H1 (cell line): ENCODE measurements at regions not wholly inside any gene's neighbourhood (a gene's known extent, or its start where the extent isn't known, plus 50 kb on each side); places are given as distances from the start of the nearest gene placed in this dataset.

Experiments used
- CTCF ChIA-PET: fragments of 300-600 bp; sonication (Branson Sonifier 250); formaldehyde crosslinking; loops from one replicate; lab custom pipeline; 2021; ENCODE audit not compliant: partially characterized antibody; lab: Charles Lee
- POLR2A ChIA-PET: fragments of 300-600 bp; sonication (Branson Sonifier 250); formaldehyde crosslinking; loops from one replicate; lab custom pipeline; 2021; ENCODE audit warnings: inconsistent platforms; ENCODE audit not compliant: partially characterized antibody; lab: Charles Lee
- DNase-seq, 2 experiments: peaks; one replicate each; pipeline versions ENCODE4 v3.0.0 to v3.0.0-alpha.2; 2010 to 2022; ENCODE audit warnings: low spot score in 2 of 2, low read depth in 1 of 2, mixed read lengths in 1 of 2
- FAIRE-seq: peaks from 2 replicates; lab custom pipeline; 2011; peaks lifted over from hg19 to GRCh38; lab: Jason Lieb, UNC
- H2AFZ ChIP-seq: 2 replicates; pipeline ENCODE4 v1.8.1; 2012; ENCODE audit warnings: low read length, inconsistent platforms
- H2AK5ac ChIP-seq: 2 replicates; pipeline ENCODE4 v1.6.1; 2013; ENCODE audit warnings: low read depth, low read length
- H2BK120ac ChIP-seq: replicated peaks from 2 replicates; pipeline ENCODE3; 2013; ENCODE audit warnings: low read depth, low read length, inconsistent platforms
- H2BK12ac ChIP-seq: 2 replicates; pipeline ENCODE4 v1.6.1; 2013; ENCODE audit warnings: low read depth, low read length
- H2BK15ac ChIP-seq: 2 replicates; pipeline ENCODE4 v1.6.1; 2013; ENCODE audit warnings: low read length
- H2BK20ac ChIP-seq: 2 replicates; pipeline ENCODE4 v1.6.1; 2013; ENCODE audit warnings: low read length
- H2BK5ac ChIP-seq: 2 replicates; pipeline ENCODE4 v1.6.1; 2013; ENCODE audit warnings: low read depth, low read length
- H3K14ac ChIP-seq: 2 replicates; pipeline ENCODE4 v1.6.1; 2013; ENCODE audit warnings: inconsistent platforms; ENCODE audit not compliant: insufficient read length
- H3K18ac ChIP-seq: 2 replicates; pipeline ENCODE4 v1.6.1; 2013; ENCODE audit warnings: low read length; ENCODE audit errors: extremely low read depth
- H3K23ac ChIP-seq: 2 replicates; pipeline ENCODE4 v1.6.1; 2013; ENCODE audit warnings: inconsistent platforms; ENCODE audit not compliant: insufficient read length
- H3K23me2 ChIP-seq: 2 replicates; pipeline ENCODE4 v1.6.1; 2013; ENCODE audit warnings: low read depth, low read length
- H3K27ac ChIP-seq: 2 replicates; pipeline ENCODE4 v1.6.1; 2011; ENCODE audit warnings: low read depth, low read length, inconsistent platforms
- H3K27me3 ChIP-seq, 4 experiments: replicated peaks in 1 of 4; 1 replicate in 1 of 4; 2 replicates in 3 of 4; pipeline versions ENCODE4 v1.6.1 to v1.8.1; 2011 to 2013; ENCODE audit warnings: low read length in 3 of 4, mild to moderate bottlenecking in 3 of 4, inconsistent platforms in 2 of 4, mixed read lengths in 2 of 4, moderate library complexity in 1 of 4; ENCODE audit not compliant: control insufficient read depth in 3 of 4, insufficient read depth in 3 of 4; ENCODE audit errors: extremely low read depth in 1 of 4
- H3K36me3 ChIP-seq, 4 experiments: 2 replicates each; pipeline versions ENCODE4 v1.6.1 to v1.8.1; 2011 to 2013; ENCODE audit warnings: mild to moderate bottlenecking in 4 of 4, low read length in 3 of 4, moderate library complexity in 2 of 4, control low read depth in 1 of 4, inconsistent platforms in 1 of 4; ENCODE audit not compliant: insufficient read depth in 4 of 4, control insufficient read depth in 2 of 4
- H3K4ac ChIP-seq: replicated peaks from 2 replicates; pipeline ENCODE3; 2013; ENCODE audit warnings: low read length, low read depth, mixed read lengths, inconsistent platforms; ENCODE audit not compliant: insufficient read length
- H3K4me1 ChIP-seq, 4 experiments: replicated peaks in 1 of 4; 1 replicate in 1 of 4; 2 replicates in 3 of 4; pipeline versions ENCODE4 v1.6.1 to v1.8.1; 2011 to 2013; ENCODE audit warnings: low read length in 3 of 4, inconsistent platforms in 2 of 4, mixed read lengths in 1 of 4; ENCODE audit not compliant: insufficient read depth in 4 of 4, control insufficient read depth in 3 of 4
- H3K4me2 ChIP-seq, 2 experiments: 2 replicates each; pipeline versions ENCODE4 v1.6.1 to v1.8.1; 2011 to 2013; ENCODE audit warnings: low read depth in 2 of 2, low read length in 2 of 2, control low read depth in 1 of 2, inconsistent platforms in 1 of 2, mild to moderate bottlenecking in 1 of 2; ENCODE audit not compliant: insufficient read depth in 1 of 2
- H3K4me3 ChIP-seq, 4 experiments: fragments of 200-600, 300-600 bp in 1 of 4; sonication (generic), shearing (Covaris generic), sonication (Bioruptor Twin) in 1 of 4; 2 replicates each; pipeline versions ENCODE4 v1.5.1 to v1.8.1; 2011 to 2016; ENCODE audit warnings: low read length in 4 of 4, low read depth in 3 of 4, control low read depth in 2 of 4, inconsistent platforms in 2 of 4, mild to moderate bottlenecking in 2 of 4, mixed read lengths in 1 of 4, moderate library complexity in 1 of 4; ENCODE audit not compliant: insufficient read depth in 2 of 4; ENCODE audit errors: extremely low read depth in 1 of 4
- H3K56ac ChIP-seq: replicated peaks from 2 replicates; pipeline ENCODE3; 2013; ENCODE audit warnings: low read depth, mild to moderate bottlenecking, mixed read lengths, low read length, inconsistent platforms; ENCODE audit not compliant: insufficient read length
- H3K79me1 ChIP-seq: 2 replicates; pipeline ENCODE4 v1.6.1; 2013; ENCODE audit warnings: low read depth, low read length, control low read depth
- H3K79me2 ChIP-seq, 2 experiments: 2 replicates each; pipeline versions ENCODE4 v1.6.1 to v1.8.1; 2012 to 2013; ENCODE audit warnings: low read length in 2 of 2, mild to moderate bottlenecking in 2 of 2, inconsistent platforms in 1 of 2; ENCODE audit not compliant: insufficient read depth in 2 of 2, control insufficient read depth in 1 of 2
- H3K9ac ChIP-seq, 4 experiments: replicated peaks in 1 of 4; 1 replicate in 1 of 4; 2 replicates in 3 of 4; pipeline versions ENCODE4 v1.6.1 to v1.8.1; 2011 to 2013; ENCODE audit warnings: low read depth in 3 of 4, low read length in 3 of 4, control low read depth in 2 of 4, mild to moderate bottlenecking in 2 of 4, moderate library complexity in 2 of 4, inconsistent platforms in 1 of 4; ENCODE audit errors: extremely low read depth in 1 of 4
- H3K9me3 ChIP-seq, 2 experiments: 2 replicates each; pipeline versions ENCODE4 v1.6.1 to v1.8.1; 2012 to 2013; ENCODE audit warnings: mild to moderate bottlenecking in 2 of 2, moderate library complexity in 2 of 2, control low read depth in 1 of 2, inconsistent platforms in 1 of 2, low read depth in 1 of 2, low read length in 1 of 2, mixed read lengths in 1 of 2; ENCODE audit not compliant: insufficient read depth in 2 of 2
- H4K20me1 ChIP-seq, 2 experiments: replicated peaks in 1 of 2; 2 replicates each; pipeline versions ENCODE3 to v1.8.1; 2011 to 2013; ENCODE audit warnings: inconsistent platforms in 2 of 2, low read length in 2 of 2, mild to moderate bottlenecking in 1 of 2; ENCODE audit not compliant: insufficient read depth in 2 of 2, control insufficient read depth in 1 of 2
- H4K5ac ChIP-seq: 2 replicates; pipeline ENCODE4 v1.6.1; 2013; ENCODE audit warnings: low read length, low read depth, mixed read lengths, inconsistent platforms; ENCODE audit not compliant: insufficient read length
- H4K8ac ChIP-seq: 2 replicates; pipeline ENCODE4 v1.8.0; 2013; ENCODE audit warnings: mild to moderate bottlenecking, moderate library complexity, low read length, inconsistent platforms; ENCODE audit not compliant: insufficient read depth; ENCODE audit errors: extremely low read depth
- H4K91ac ChIP-seq: replicated peaks from 2 replicates; pipeline ENCODE3; 2013; ENCODE audit warnings: low read length, mixed read lengths, inconsistent platforms; ENCODE audit not compliant: insufficient read length
- ATF3 ChIP-seq: IDR thresholded peaks from 2 replicates; pipeline ENCODE4 v1.6.1; 2011; ENCODE audit warnings: low read depth, mild to moderate bottlenecking, low read length; ENCODE audit not compliant: insufficient read depth
- BACH1 ChIP-seq: IDR thresholded peaks from 2 replicates; pipeline ENCODE4 v1.6.1; 2012; ENCODE audit warnings: low read length, improper control_type of control experiment
- CBX5 ChIP-seq: fragments of 300-800, 300-1000 bp; sonication (generic); IDR thresholded peaks from 2 replicates; pipeline ENCODE4 v1.7.1; 2016; ENCODE audit warnings: antibody characterized with exemption, low read length, low read depth
- CBX8 ChIP-seq: fragments of 300-800, 300-1000 bp; sonication (generic); IDR thresholded peaks from 2 replicates; pipeline ENCODE4 v1.7.1; 2016; ENCODE audit warnings: low read depth, low read length, borderline replicate concordance
- CEBPB ChIP-seq: IDR thresholded peaks from 2 replicates; pipeline ENCODE4 v1.6.1; 2012; ENCODE audit warnings: low read depth, low read length
- EGR1 ChIP-seq: IDR thresholded peaks from 2 replicates; pipeline ENCODE4 v1.6.1; 2011; ENCODE audit warnings: low read depth, low read length, borderline replicate concordance
- JUN ChIP-seq: IDR thresholded peaks from 2 replicates; pipeline ENCODE4 v1.6.1; 2011; ENCODE audit warnings: low read depth, mild to moderate bottlenecking, improper control_type of control experiment, low read length
- JUND ChIP-seq: IDR thresholded peaks from 2 replicates; pipeline ENCODE4 v1.6.1; 2011; ENCODE audit warnings: mild to moderate bottlenecking, improper control_type of control experiment, low read length
- POLR2A ChIP-seq, 2 experiments: IDR thresholded peaks; 1 replicate in 1 of 2; 2 replicates in 1 of 2; pipeline ENCODE4 v1.6.1; 2011; ENCODE audit warnings: low read depth in 2 of 2, low read length in 2 of 2, mild to moderate bottlenecking in 2 of 2; ENCODE audit errors: control extremely low read depth in 1 of 2
- RXRA ChIP-seq: IDR thresholded peaks from 2 replicates; pipeline ENCODE4 v1.6.1; 2011; ENCODE audit warnings: low read depth, mild to moderate bottlenecking, low read length, moderate library complexity; ENCODE audit not compliant: insufficient read depth
- SIRT6 ChIP-seq: IDR thresholded peaks from one replicate; pipeline ENCODE4 v1.7.1; 2012; ENCODE audit warnings: low read length, inconsistent platforms
- SIX5 ChIP-seq: IDR thresholded peaks from 2 replicates; pipeline ENCODE4 v1.6.1; 2011; ENCODE audit warnings: mild to moderate bottlenecking, low read depth, low read length
- SP1 ChIP-seq: IDR thresholded peaks from 2 replicates; pipeline ENCODE4 v1.6.1; 2011; ENCODE audit warnings: low read depth, low read length
- TAF7 ChIP-seq: optimal IDR thresholded peaks from 2 replicates; pipeline ENCODE3; 2011; ENCODE audit warnings: low read depth, mild to moderate bottlenecking, inconsistent platforms, low read length, moderate library complexity, borderline replicate concordance
- TCF12 ChIP-seq: IDR thresholded peaks from 2 replicates; pipeline ENCODE4 v1.6.1; 2011; ENCODE audit warnings: low read depth, mild to moderate bottlenecking, low read length

- H2AFZ ChIP-seq, result no peak overlapping the region
- no peak for FAIRE-seq
- POLR2A ChIA-PET, result no interaction called here
Measured at GRCh38 chr11:98507208-98507607, 513.5 kb upstream of the CNTN5 start.

More at GRCh38 chr11:98507208-98507607, 513.5 kb upstream of the CNTN5 start:
- no peak overlapping the region for H3K9ac ChIP-seq
- DNase-seq, result no peak
- H3K9me3 ChIP-seq, result 0 out of 4 replicates have a peak, but pooled peaks cover 0 to 2% of the 10 kb centered on the region in 2 experiments
- H3K36me3 ChIP-seq, result no peaks in the 10 kb centered on the region
- H3K56ac ChIP-seq, result no peak overlapping the region
- no peak overlapping the region for H2BK120ac ChIP-seq
- TF ChIP-seq SP1, result no peak
- no peak for TF ChIP-seq POLR2A (IDR thresholded peaks at IDR 0.05; ENCODE audit: control extremely low read depth in 1 of 2, low read depth in 2 of 2, low read length in 2 of 2)
- no peak for TF ChIP-seq TAF7
- no peak for TF ChIP-seq CBX8
- TF ChIP-seq RXRA, result no peak
- TF ChIP-seq EGR1, result no peak
- no peak for TF ChIP-seq BACH1
- no peak for TF ChIP-seq SIX5
- no peak for TF ChIP-seq JUND
- no peak for TF ChIP-seq CBX5
- no peak for TF ChIP-seq JUN
- TF ChIP-seq SIRT6, result no peak
- no peak for TF ChIP-seq TCF12
- TF ChIP-seq CEBPB, result no peak
- TF ChIP-seq ATF3, result no peak
- H3K4me2 ChIP-seq, result no peak overlapping the region
- no peak overlapping the region for H4K8ac ChIP-seq
- no peaks in the 10 kb centered on the region for H3K79me1 ChIP-seq
- no peaks in the 10 kb centered on the region for H3K27me3 ChIP-seq
- no peak overlapping the region for H3K4me3 ChIP-seq
- H2AK5ac ChIP-seq, result no peak overlapping the region
- H3K4ac ChIP-seq, result no peak overlapping the region
- no peaks in the 10 kb centered on the region for H3K23me2 ChIP-seq
- H2BK5ac ChIP-seq, result no peak overlapping the region
- no peak overlapping the region for H2BK20ac ChIP-seq
- H4K91ac ChIP-seq, result no peak overlapping the region
- H4K5ac ChIP-seq, result no peak overlapping the region
- H3K23ac ChIP-seq, result no peak overlapping the region
- H3K18ac ChIP-seq, result no peak overlapping the region
- H4K20me1 ChIP-seq, result no peaks in the 10 kb centered on the region
- no peaks in the 10 kb centered on the region for H3K79me2 ChIP-seq
- H2BK12ac ChIP-seq, result no peak overlapping the region
- H2BK15ac ChIP-seq, result no peak overlapping the region
- no peak overlapping the region for H3K14ac ChIP-seq
- no peak overlapping the region for H3K27ac ChIP-seq
- no peaks in the 10 kb centered on the region for H3K4me1 ChIP-seq
- CTCF ChIA-PET, result no interaction called here
